ENCODE measurements at regions not wholly inside any gene's neighbourhood (a gene's known extent, or its start where the extent isn't known, plus 50 kb on each side); places are given as distances from the start of the nearest gene placed in this dataset.

- TF ChIP-seq CTCF (IDR thresholded peaks at IDR 0.05 in 8 of 11, conservative IDR thresholded peaks at IDR 0.05 in 3 of 11) (no peak), POLR2AphosphoS5 (IDR thresholded peaks at IDR 0.05) (no peak), POLR2A (IDR thresholded peaks at IDR 0.05) (no peak)
Observed at GRCh38 chr16:5459863-5460262, 362.3 kb upstream of the EEF2KMT start.
